MM.1S (cell line): ENCODE measurements at regions not wholly inside any gene's neighbourhood (a gene's known extent, or its start where the extent isn't known, plus 50 kb on each side); places are given as distances from the start of the nearest gene placed in this dataset.

ENCODE experiments used
- EZH2 ChIP-seq: fragments of 300-600 bp; sonication (generic); optimal IDR thresholded peaks from 2 replicates; pipeline ENCODE3; 2017; ENCODE audit warnings: low read depth, mild to moderate bottlenecking, antibody characterized with exemption, low read length, mixed read lengths
- EZH2phosphoT487 ChIP-seq: fragments of 300-600 bp; sonication (generic); IDR thresholded peaks from 2 replicates; pipeline ENCODE4 v1.6.1; 2018; ENCODE audit warnings: antibody characterized with exemption, low read length
- TF ChIP-seq, protein P1 (sequence below): fragments of 300-600 bp; sonication (generic); IDR thresholded peaks from 2 replicates; pipeline ENCODE4 v1.5.1; 2016; ENCODE audit warnings: antibody characterized with exemption, low read length, mixed read lengths

DNA sequence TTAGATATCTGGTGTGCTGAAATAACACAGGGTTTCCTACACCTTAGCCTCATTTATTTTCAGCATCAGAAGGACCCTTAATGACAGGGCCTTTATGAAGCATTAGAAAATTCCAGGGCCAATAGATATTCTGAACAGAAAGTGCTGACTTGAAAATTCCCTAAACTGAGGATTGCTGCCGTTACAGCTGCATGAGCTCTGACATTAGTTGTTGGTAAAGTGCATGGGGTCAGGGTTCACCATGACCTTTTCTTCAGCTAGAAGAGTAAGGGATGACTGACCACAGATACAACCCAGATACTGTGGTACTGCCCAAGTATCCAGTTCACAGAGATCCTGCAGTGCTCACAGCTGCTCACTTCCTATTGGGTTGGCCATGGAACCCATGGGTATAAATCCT lies 181.7 kb upstream of the SLC25A13 start:
- TF ChIP-seq, protein P1, sequence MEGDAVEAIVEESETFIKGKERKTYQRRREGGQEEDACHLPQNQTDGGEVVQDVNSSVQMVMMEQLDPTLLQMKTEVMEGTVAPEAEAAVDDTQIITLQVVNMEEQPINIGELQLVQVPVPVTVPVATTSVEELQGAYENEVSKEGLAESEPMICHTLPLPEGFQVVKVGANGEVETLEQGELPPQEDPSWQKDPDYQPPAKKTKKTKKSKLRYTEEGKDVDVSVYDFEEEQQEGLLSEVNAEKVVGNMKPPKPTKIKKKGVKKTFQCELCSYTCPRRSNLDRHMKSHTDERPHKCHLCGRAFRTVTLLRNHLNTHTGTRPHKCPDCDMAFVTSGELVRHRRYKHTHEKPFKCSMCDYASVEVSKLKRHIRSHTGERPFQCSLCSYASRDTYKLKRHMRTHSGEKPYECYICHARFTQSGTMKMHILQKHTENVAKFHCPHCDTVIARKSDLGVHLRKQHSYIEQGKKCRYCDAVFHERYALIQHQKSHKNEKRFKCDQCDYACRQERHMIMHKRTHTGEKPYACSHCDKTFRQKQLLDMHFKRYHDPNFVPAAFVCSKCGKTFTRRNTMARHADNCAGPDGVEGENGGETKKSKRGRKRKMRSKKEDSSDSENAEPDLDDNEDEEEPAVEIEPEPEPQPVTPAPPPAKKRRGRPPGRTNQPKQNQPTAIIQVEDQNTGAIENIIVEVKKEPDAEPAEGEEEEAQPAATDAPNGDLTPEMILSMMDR, result no peak
- TF ChIP-seq EZH2 (no peak), EZH2phosphoT487 (no peak)
